Gastrocnemius medialis (tissue), 4 donors: ENCODE measurements at regions not wholly inside any gene's neighbourhood (a gene's known extent, or its start where the extent isn't known, plus 50 kb on each side); places are given as distances from the start of the nearest gene placed in this dataset.

Experiments used
- ATAC-seq, 2 donors: fragments of 150-250 bp; one replicate each; pipeline ENCODE4 v1.9.1; 2016
- DNase-seq, 2 donors: peaks; one replicate each; pipeline ENCODE4 v3.0.0-alpha.2; 2019
- H3K27ac ChIP-seq, 4 donors: fragments of 200-600 bp; sonication (generic); 1 replicate in 1 of 4; 2 replicates in 3 of 4; pipeline ENCODE4 v1.5.1; 2016 to 2018; ENCODE audit warnings: mild to moderate bottlenecking in 2 of 4, moderate library complexity in 1 of 4
- H3K27me3 ChIP-seq, 3 donors: fragments of 200-600 bp; sonication (generic) in 2 of 3; 1 replicate in 1 of 3; 2 replicates in 2 of 3; pipeline versions ENCODE4 v1.5.1 to v1.6.0; 2016 to 2019; ENCODE audit warnings: mild to moderate bottlenecking in 1 of 3, moderate library complexity in 1 of 3
- H3K36me3 ChIP-seq, 2 donors: fragments of 200-600 bp; sonication (generic) in 1 of 2; one replicate each; pipeline ENCODE4 v1.5.1; 2017 to 2018
- H3K4me1 ChIP-seq, 2 donors: fragments of 200-600 bp; sonication (generic) in 1 of 2; one replicate each; pipeline ENCODE4 v1.5.1; 2016 to 2017; ENCODE audit warnings: mild to moderate bottlenecking in 2 of 2
- H3K4me3 ChIP-seq, 4 donors: fragments of 200-600 bp; sonication (generic) in 3 of 4; 1 replicate in 1 of 4; 2 replicates in 3 of 4; pipeline ENCODE4 v1.5.1; 2016 to 2019; ENCODE audit warnings: mild to moderate bottlenecking in 2 of 4
- H3K9me3 ChIP-seq, 3 donors: fragments of 200-600 bp; sonication (generic) in 2 of 3; 1 replicate in 1 of 3; 2 replicates in 2 of 3; pipeline ENCODE4 v1.5.1; 2016 to 2019
- CTCF ChIP-seq, 5 experiments: fragments of 450-650 bp in 3 of 5; fragments of 200-600 bp in 2 of 5; sonication (generic) in 2 of 5; IDR thresholded peaks in 4 of 5; conservative IDR thresholded peaks in 1 of 5; 1 replicate in 4 of 5; 2 replicates in 1 of 5; pipeline ENCODE4 v1.5.1; 2016 to 2019; ENCODE audit warnings: antibody characterized with exemption in 5 of 5, mild to moderate bottlenecking in 3 of 5, moderate library complexity in 3 of 5
- POLR2A ChIP-seq, 2 donors: fragments of 450-650 bp; IDR thresholded peaks; one replicate each; pipeline ENCODE4 v1.6.1; 2017; ENCODE audit warnings: antibody characterized with exemption in 2 of 2, mild to moderate bottlenecking in 2 of 2, moderate library complexity in 2 of 2
- in situ Hi-C, 4 donors: fragments of 200-750 bp; cut with MboI; loops; one replicate each; pipeline versions ENCODE4 v1.15.0 to v1.8.0; 2017; ENCODE audit warnings: low sequenced_read_pairs in 4 of 4
- intact Hi-C: fragments of 100-400 bp; cut with DNase I; formaldehyde crosslinking; loops from one replicate; pipeline ENCODE4 v1.15.1; 2023; ENCODE audit warnings: low total_unique reads

- no peak for TF ChIP-seq POLR2A (IDR thresholded peaks at IDR 0.05)
- TF ChIP-seq CTCF (IDR thresholded peaks at IDR 0.05 in 4 of 5, conservative IDR thresholded peaks at IDR 0.05 in 1 of 5), result no peak
- no peak overlapping the region for H3K27ac ChIP-seq
- H3K27me3 ChIP-seq, result no peaks in the 10 kb centered on the region
- ATAC-seq, result no peak
- no peak overlapping the region for H3K4me3 ChIP-seq
- no peaks in the 10 kb centered on the region for H3K4me1 ChIP-seq
- no peaks in the 10 kb centered on the region for H3K9me3 ChIP-seq
- H3K36me3 ChIP-seq, result no peaks in the 10 kb centered on the region
- DNase-seq, result no peak
- in situ Hi-C loops, result no loop called here
- intact Hi-C loops, result no loop called here
Measured at GRCh38 chr7:12898004-12898403, 210.6 kb downstream of the ARL4A start.

GRCh38 chr7:12898620-12899019, 211.2 kb downstream of the ARL4A start:
- no peaks in the 10 kb centered on the region for H3K27me3 ChIP-seq
- intact Hi-C loops, result no loop called here
- TF ChIP-seq CTCF (IDR thresholded peaks at IDR 0.05 in 4 of 5, conservative IDR thresholded peaks at IDR 0.05 in 1 of 5) (no peak), POLR2A (IDR thresholded peaks at IDR 0.05) (no peak)
- in situ Hi-C loops, result no loop called here
- no peak overlapping the region for H3K27ac ChIP-seq
- H3K4me1 ChIP-seq, result no peaks in the 10 kb centered on the region
- no peaks in the 10 kb centered on the region for H3K36me3 ChIP-seq
- ATAC-seq (no peak), DNase-seq (no peak)
- H3K4me3 ChIP-seq, result no peak overlapping the region
- no peaks in the 10 kb centered on the region for H3K9me3 ChIP-seq

GRCh38 chr7:12905671-12906070, 218.2 kb downstream of the ARL4A start:
- Histone ChIP-seq H3K9me3 (no peaks in the 10 kb centered on the region), H3K4me1 (no peaks in the 10 kb centered on the region), H3K27me3 (no peaks in the 10 kb centered on the region), H3K4me3 (no peak overlapping the region), H3K36me3 (no peaks in the 10 kb centered on the region), H3K27ac (no peak overlapping the region)
- in situ Hi-C loops (no loop called here), intact Hi-C loops (no loop called here)
- TF ChIP-seq CTCF (IDR thresholded peaks at IDR 0.05 in 4 of 5, conservative IDR thresholded peaks at IDR 0.05 in 1 of 5), result no peak
- no peak for TF ChIP-seq POLR2A (IDR thresholded peaks at IDR 0.05)
- ATAC-seq (no peak), DNase-seq (no peak)

GRCh38 chr7:12907774-12908173, 220.3 kb downstream of the ARL4A start:
- Histone ChIP-seq H3K4me3 (no peak overlapping the region), H3K27ac (no peak overlapping the region), H3K36me3 (no peaks in the 10 kb centered on the region), H3K27me3 (no peaks in the 10 kb centered on the region), H3K9me3 (no peaks in the 10 kb centered on the region), H3K4me1 (no peaks in the 10 kb centered on the region)
- ATAC-seq (no peak), DNase-seq (no peak)
- in situ Hi-C loops, result no loop called here
- intact Hi-C loops, result no loop called here
- TF ChIP-seq CTCF (IDR thresholded peaks at IDR 0.05 in 4 of 5, conservative IDR thresholded peaks at IDR 0.05 in 1 of 5) (no peak), POLR2A (IDR thresholded peaks at IDR 0.05) (no peak)

- no peaks in the 10 kb centered on the region for H3K9me3 ChIP-seq
- TF ChIP-seq CTCF (IDR thresholded peaks at IDR 0.05 in 4 of 5, conservative IDR thresholded peaks at IDR 0.05 in 1 of 5), result no peak
- TF ChIP-seq POLR2A (IDR thresholded peaks at IDR 0.05), result no peak
Measured at GRCh38 chr7:12909483-12909882, 222.1 kb downstream of the ARL4A start.

More at GRCh38 chr7:12909483-12909882, 222.1 kb downstream of the ARL4A start:
- Histone ChIP-seq H3K36me3 (no peaks in the 10 kb centered on the region), H3K27me3 (no peaks in the 10 kb centered on the region), H3K4me3 (no peak overlapping the region), H3K27ac (no peak overlapping the region), H3K4me1 (no peaks in the 10 kb centered on the region)
- ATAC-seq (no peak), DNase-seq (no peak)
- intact Hi-C loops (no loop called here), in situ Hi-C loops (no loop called here)
